GM18870 (cell line): ENCODE measurements at regions not wholly inside any gene's neighbourhood (a gene's known extent, or its start where the extent isn't known, plus 50 kb on each side); places are given as distances from the start of the nearest gene placed in this dataset.
"Not testable (repeated sequence)": the region's sequence is repeated elsewhere in the genome, so short reads cannot be mapped to it uniquely, and the experiment has no call there.

Experiments
- ATAC-seq: cut with Tn5 transposase; IDR thresholded peaks from one replicate; pipeline ENCODE4 v1.9.1; 2021; ENCODE audit warnings: moderate library complexity; ENCODE audit not compliant: unreplicated experiment

- ATAC-seq = no peak
Measured at GRCh38 chr7:34385384-34385783, 272.6 kb upstream of the NPSR1 start.

- no peak for ATAC-seq
Measured at GRCh38 chr7:34389332-34390078, 268.5 kb upstream of the NPSR1 start.

GRCh38 chr7:34390103-34390502 is 267.9 kb upstream of the NPSR1 start:
- no peak for ATAC-seq

- ATAC-seq = no peak
Measured at GRCh38 chr7:34392972-34393371, 265.0 kb upstream of the NPSR1 start.

GRCh38 chr7:34396437-34397064 is 261.5 kb upstream of the NPSR1 start:
- no peak for ATAC-seq

- no peak for ATAC-seq
Measured at GRCh38 chr7:34401776-34402175, 256.2 kb upstream of the NPSR1 start.

GRCh38 chr7:34406848-34407530 is 251.0 kb upstream of the NPSR1 start:
- ATAC-seq = no peak

GRCh38 chr7:34407586-34407985 is 250.4 kb upstream of the NPSR1 start:
- no peak for ATAC-seq

- ATAC-seq = no peak
Measured at GRCh38 chr7:34417781-34418180, 240.2 kb upstream of the NPSR1 start.

GRCh38 chr7:34421526-34421925 is 236.5 kb upstream of the NPSR1 start:
- no peak for ATAC-seq

- ATAC-seq = no peak
Measured at GRCh38 chr7:34425194-34425593, 232.8 kb upstream of the NPSR1 start.

- ATAC-seq = no peak
Measured at GRCh38 chr7:34425631-34426384, 232.2 kb upstream of the NPSR1 start.

- no peak for ATAC-seq
Measured at GRCh38 chr7:34430456-34430855, 227.6 kb upstream of the NPSR1 start.

GRCh38 chr7:34438436-34438835 is 219.6 kb upstream of the NPSR1 start:
- no peak for ATAC-seq

- ATAC-seq = no peak
Measured at GRCh38 chr7:34445653-34446052, 212.4 kb upstream of the NPSR1 start.

GRCh38 chr7:34448531-34448930 is 209.5 kb upstream of the NPSR1 start:
- ATAC-seq = not testable (repeated sequence)

- no peak for ATAC-seq
Measured at GRCh38 chr7:34449765-34450164, 208.3 kb upstream of the NPSR1 start.

- ATAC-seq = no peak
Measured at GRCh38 chr7:34451183-34451582, 206.8 kb upstream of the NPSR1 start.

GRCh38 chr7:34451923-34452322 is 206.1 kb upstream of the NPSR1 start:
- ATAC-seq = no peak

- no peak for ATAC-seq
Measured at GRCh38 chr7:34452363-34452762, 205.7 kb upstream of the NPSR1 start.

GRCh38 chr7:34453150-34453549 is 204.9 kb upstream of the NPSR1 start:
- ATAC-seq = no peak
